HEK293 (cell line): ENCODE measurements at regions not wholly inside any gene's neighbourhood (a gene's known extent, or its start where the extent isn't known, plus 50 kb on each side); places are given as distances from the start of the nearest gene placed in this dataset.

Experiments used
- CTCF ChIA-PET: fragments of 350-600 bp; formaldehyde crosslinking; extraction: SDS; loops from one replicate; lab custom pipeline; 2021; ENCODE audit warnings: antibody characterized with exemption; lab: Yijun Ruan, JAX
- POLR2A ChIA-PET: fragments of 300-600 bp; formaldehyde crosslinking; extraction: SDS; loops from one replicate; lab custom pipeline; 2020; ENCODE audit warnings: antibody characterized with exemption, inconsistent platforms; lab: Yijun Ruan, JAX
- H3K27ac ChIP-seq: fragments of 200-500 bp; sonication (Bioruptor generic); 2 replicates; pipeline ENCODE4 v1.5.1; 2014; ENCODE audit warnings: low read depth, low read length, control low read depth, inconsistent platforms; ENCODE audit errors: extremely low read depth
- H3K36me3 ChIP-seq, 2 experiments: fragments of 200-500 bp in 1 of 2; sonication (Bioruptor generic) in 1 of 2; 1 replicate in 1 of 2; 2 replicates in 1 of 2; pipeline ENCODE4 v1.5.1; 2014 to 2017; ENCODE audit warnings: inconsistent platforms in 2 of 2, low read length in 2 of 2; ENCODE audit not compliant: control insufficient read depth in 2 of 2, insufficient read depth in 1 of 2
- H3K4me1 ChIP-seq: fragments of 200-500 bp; sonication (Bioruptor generic); 2 replicates; pipeline ENCODE4 v1.5.1; 2014; ENCODE audit warnings: mild to moderate bottlenecking, low read length, inconsistent platforms; ENCODE audit not compliant: control insufficient read depth, insufficient read depth
- H3K4me3 ChIP-seq: 2 replicates; pipeline ENCODE4 v1.5.1; 2011; ENCODE audit warnings: low read depth, mild to moderate bottlenecking, control low read depth, low read length, moderate library complexity
- H3K9me3 ChIP-seq: fragments of 200-500 bp; sonication (Bioruptor generic); 2 replicates; pipeline ENCODE4 v1.5.1; 2014; ENCODE audit warnings: low read depth, low read length, inconsistent platforms; ENCODE audit not compliant: control insufficient read depth, insufficient read depth
- HIC1 ChIP-seq: fragments of 450-650 bp; formaldehyde crosslinking; IDR thresholded peaks from 2 replicates; pipeline ENCODE4 v1.5.1; 2016; ENCODE audit warnings: missing biosample characterization, missing genetic modification characterization
- KLF8 ChIP-seq: fragments of 450-650 bp; formaldehyde crosslinking; IDR thresholded peaks from 2 replicates; pipeline ENCODE4 v1.5.1; 2016; ENCODE audit warnings: missing biosample characterization, missing genetic modification characterization
- MZF1 ChIP-seq: fragments of 450-650 bp; formaldehyde crosslinking; IDR thresholded peaks from 2 replicates; pipeline ENCODE4 v1.5.1; 2017; ENCODE audit warnings: missing biosample characterization, missing genetic modification characterization, borderline replicate concordance
- SCRT2 ChIP-seq: fragments of 450-650 bp; formaldehyde crosslinking; IDR thresholded peaks from 2 replicates; pipeline ENCODE4 v1.5.1; 2016; ENCODE audit warnings: missing biosample characterization, missing genetic modification characterization
- ZBTB7A ChIP-seq: fragments of 450-650 bp; formaldehyde crosslinking; IDR thresholded peaks from 2 replicates; pipeline ENCODE4 v1.5.1; 2016; ENCODE audit warnings: low read depth, missing biosample characterization, missing genetic modification characterization
- ZBTB8A ChIP-seq: fragments of 450-650 bp; formaldehyde crosslinking; IDR thresholded peaks from 2 replicates; pipeline ENCODE4 v1.5.1; 2016; ENCODE audit warnings: missing biosample characterization, missing genetic modification characterization
- ZFP41 ChIP-seq: fragments of 450-650 bp; formaldehyde crosslinking; IDR thresholded peaks from 2 replicates; pipeline ENCODE4 v1.5.1; 2016; ENCODE audit warnings: missing biosample characterization, missing genetic modification characterization, borderline replicate concordance
- ZNF112 ChIP-seq: fragments of 450-650 bp; formaldehyde crosslinking; IDR thresholded peaks from 2 replicates; pipeline ENCODE4 v1.5.0; 2017; ENCODE audit warnings: missing biosample characterization, missing genetic modification characterization
- ZNF114 ChIP-seq: fragments of 450-650 bp; formaldehyde crosslinking; IDR thresholded peaks from 2 replicates; pipeline ENCODE4 v1.5.0; 2017; ENCODE audit warnings: missing biosample characterization, missing genetic modification characterization
- ZNF146 ChIP-seq: fragments of 450-650 bp; formaldehyde crosslinking; IDR thresholded peaks from 2 replicates; pipeline ENCODE4 v1.5.1; 2016; ENCODE audit warnings: missing biosample characterization, missing genetic modification characterization
- ZNF221 ChIP-seq: fragments of 450-650 bp; formaldehyde crosslinking; IDR thresholded peaks from 2 replicates; pipeline ENCODE4 v1.5.1; 2017; ENCODE audit warnings: missing biosample characterization, missing genetic modification characterization, borderline replicate concordance
- ZNF311 ChIP-seq: fragments of 450-650 bp; formaldehyde crosslinking; IDR thresholded peaks from 2 replicates; pipeline ENCODE4 v1.5.1; 2017; ENCODE audit warnings: missing biosample characterization, missing genetic modification characterization, borderline replicate concordance
- ZNF394 ChIP-seq: fragments of 450-650 bp; formaldehyde crosslinking; IDR thresholded peaks from 2 replicates; pipeline ENCODE4 v1.5.1; 2016; ENCODE audit warnings: missing biosample characterization, missing genetic modification characterization, mild to moderate bottlenecking, moderate library complexity, borderline replicate concordance
- ZNF423 ChIP-seq: fragments of 450-650 bp; formaldehyde crosslinking; IDR thresholded peaks from 2 replicates; pipeline ENCODE4 v1.5.1; 2016; ENCODE audit warnings: missing biosample characterization, missing genetic modification characterization
- ZNF449 ChIP-seq: fragments of 450-650 bp; formaldehyde crosslinking; IDR thresholded peaks from 2 replicates; pipeline ENCODE4 v1.5.1; 2017; ENCODE audit warnings: missing biosample characterization, mild to moderate bottlenecking, missing genetic modification characterization, moderate library complexity
- ZNF518A ChIP-seq: fragments of 450-650 bp; formaldehyde crosslinking; conservative IDR thresholded peaks from 2 replicates; pipeline ENCODE4 v1.5.1; 2016; ENCODE audit warnings: low read depth, missing biosample characterization, missing genetic modification characterization
- ZNF624 ChIP-seq: fragments of 450-650 bp; formaldehyde crosslinking; IDR thresholded peaks from 2 replicates; pipeline ENCODE4 v1.5.1; 2017; ENCODE audit warnings: missing biosample characterization, missing genetic modification characterization
- ZNF639 ChIP-seq: fragments of 450-650 bp; formaldehyde crosslinking; IDR thresholded peaks from 2 replicates; pipeline ENCODE4 v1.5.1; 2016; ENCODE audit warnings: missing biosample characterization, missing genetic modification characterization
- ZNF692 ChIP-seq: fragments of 450-650 bp; formaldehyde crosslinking; IDR thresholded peaks from 2 replicates; pipeline ENCODE4 v1.5.1; 2016; ENCODE audit warnings: missing biosample characterization, missing genetic modification characterization
- ZNF704 ChIP-seq: fragments of 450-650 bp; formaldehyde crosslinking; IDR thresholded peaks from 2 replicates; pipeline ENCODE4 v1.5.1; 2016; ENCODE audit warnings: missing biosample characterization, missing genetic modification characterization
- ZNF747 ChIP-seq: fragments of 450-650 bp; formaldehyde crosslinking; IDR thresholded peaks from 2 replicates; pipeline ENCODE4 v1.5.1; 2016; ENCODE audit warnings: missing biosample characterization, missing genetic modification characterization
- ZNF830 ChIP-seq: fragments of 450-650 bp; IDR thresholded peaks from 2 replicates; pipeline ENCODE4 v1.5.0; 2018; ENCODE audit warnings: missing biosample characterization, missing genetic modification characterization, low read depth, mild to moderate bottlenecking, moderate library complexity
- ZSCAN30 ChIP-seq: fragments of 450-650 bp; IDR thresholded peaks from 2 replicates; pipeline ENCODE4 v1.5.1; 2018; ENCODE audit warnings: missing biosample characterization, mild to moderate bottlenecking, missing genetic modification characterization, moderate library complexity

- Histone ChIP-seq H3K4me1 (no peaks in the 10 kb centered on the region), H3K36me3 (no peaks in the 10 kb centered on the region), H3K27ac (no peak overlapping the region), H3K4me3 (no peak overlapping the region), H3K9me3 (no peaks in the 10 kb centered on the region)
- TF ChIP-seq ZNF830 (tag by site-specific recombination) (no peak), ZNF449 (tag by site-specific recombination) (no peak), KLF8 (no peak), ZBTB7A (no peak), ZNF311 (tag by site-specific recombination) (no peak), ZNF704 (tag by site-specific recombination) (no peak), ZNF112 (tag by site-specific recombination) (no peak)
- ChIA-PET CTCF (no interaction called here), POLR2A (no interaction called here)
These were observed 788.4 kb downstream of the RPA4 start for GRCh38 chrX:97672138-97672537.

- ChIA-PET POLR2A (no interaction called here), CTCF (no interaction called here)
- Histone ChIP-seq H3K36me3 (no peaks in the 10 kb centered on the region), H3K27ac (no peak overlapping the region), H3K4me1 (no peaks in the 10 kb centered on the region), H3K4me3 (no peak overlapping the region), H3K9me3 (no peaks in the 10 kb centered on the region)
- TF ChIP-seq ZNF221 (no peak), ZSCAN30 (tag by site-specific recombination) (no peak), ZNF146 (tag by site-specific recombination) (no peak), SCRT2 (tag by site-specific recombination) (no peak), HIC1 (no peak), ZNF423 (tag by site-specific recombination) (no peak), ZNF692 (no peak), ZNF624 (tag by site-specific recombination) (no peak), ZNF518A (no peak), ZNF114 (tag by site-specific recombination) (no peak), ZBTB8A (tag by site-specific recombination) (no peak), ZNF639 (tag by site-specific recombination) (no peak), ZNF747 (tag by site-specific recombination) (no peak), MZF1 (tag by site-specific recombination) (no peak), ZNF394 (tag by site-specific recombination) (no peak), ZFP41 (no peak)
These were observed 788.9 kb downstream of the RPA4 start for GRCh38 chrX:97672608-97673007.
